ENCODE measurements at regions not wholly inside any gene's neighbourhood (a gene's known extent, or its start where the extent isn't known, plus 50 kb on each side); places are given as distances from the start of the nearest gene placed in this dataset.

GRCh38 chr3:152175528-152175889, 93.2 kb upstream of the MBNL1 start:
- TF ChIP-seq CTCF (IDR thresholded peaks at IDR 0.05) (no peak), POLR2AphosphoS5 (IDR thresholded peaks at IDR 0.05) (no peak), POLR2A (IDR thresholded peaks at IDR 0.05) (no peak), EP300 (IDR thresholded peaks at IDR 0.05) (no peak)

Measured in gastroesophageal sphincter (tissue), 3 donors.